Neural crest cell (in vitro differentiated cells): ENCODE measurements at regions not wholly inside any gene's neighbourhood (a gene's known extent, or its start where the extent isn't known, plus 50 kb on each side); places are given as distances from the start of the nearest gene placed in this dataset.
"Not testable (repeated sequence)": the region's sequence is repeated elsewhere in the genome, so short reads cannot be mapped to it uniquely, and the experiment has no call there.

Experiments
- DNase-seq: peaks from one replicate; pipeline ENCODE4 v3.0.0; 2021; ENCODE audit warnings: low read depth, mixed read lengths, low spot score
- H3K27ac Mint-ChIP-seq: one replicate; pipeline ENCODE4 v1.8.0; 2021; ENCODE audit warnings: mild to moderate bottlenecking, mixed read lengths; ENCODE audit not compliant: unreplicated experiment
- H3K27me3 Mint-ChIP-seq: 2 replicates; pipeline ENCODE4 v1.8.0; 2021; ENCODE audit warnings: low read depth, mild to moderate bottlenecking, mixed read lengths
- H3K36me3 Mint-ChIP-seq: 2 replicates; pipeline ENCODE4 v1.8.0; 2021; ENCODE audit warnings: low read depth, mild to moderate bottlenecking, mixed read lengths
- H3K4me1 Mint-ChIP-seq: 2 replicates; pipeline ENCODE4 v1.8.0; 2021; ENCODE audit warnings: mixed read lengths
- H3K4me3 Mint-ChIP-seq: one replicate; pipeline ENCODE4 v1.8.0; 2021; ENCODE audit warnings: mild to moderate bottlenecking, mixed read lengths
- H3K9me3 Mint-ChIP-seq: 2 replicates; pipeline ENCODE4 v1.8.0; 2021; ENCODE audit warnings: mixed read lengths
- TF ChIP-seq, protein P1 (sequence below): fragments of 200-600 bp; sonication (generic); conservative IDR thresholded peaks from 2 replicates; pipeline ENCODE4 v1.5.0; 2021; ENCODE audit warnings: antibody characterized with exemption, mild to moderate bottlenecking

GRCh38 chr9:87199278-87199677 is 252.0 kb upstream of the GAS1 start:
- Mint-ChIP-seq H3K36me3 (no peaks in the 10 kb centered on the region), H3K9me3 (no peaks in the 10 kb centered on the region), H3K4me3 (no peak overlapping the region), H3K27me3 (peaks cover 3% of the 10 kb centered on the region), H3K27ac (no peak overlapping the region), H3K4me1 (peaks cover 7% of the 10 kb centered on the region)
- TF ChIP-seq, protein P1, sequence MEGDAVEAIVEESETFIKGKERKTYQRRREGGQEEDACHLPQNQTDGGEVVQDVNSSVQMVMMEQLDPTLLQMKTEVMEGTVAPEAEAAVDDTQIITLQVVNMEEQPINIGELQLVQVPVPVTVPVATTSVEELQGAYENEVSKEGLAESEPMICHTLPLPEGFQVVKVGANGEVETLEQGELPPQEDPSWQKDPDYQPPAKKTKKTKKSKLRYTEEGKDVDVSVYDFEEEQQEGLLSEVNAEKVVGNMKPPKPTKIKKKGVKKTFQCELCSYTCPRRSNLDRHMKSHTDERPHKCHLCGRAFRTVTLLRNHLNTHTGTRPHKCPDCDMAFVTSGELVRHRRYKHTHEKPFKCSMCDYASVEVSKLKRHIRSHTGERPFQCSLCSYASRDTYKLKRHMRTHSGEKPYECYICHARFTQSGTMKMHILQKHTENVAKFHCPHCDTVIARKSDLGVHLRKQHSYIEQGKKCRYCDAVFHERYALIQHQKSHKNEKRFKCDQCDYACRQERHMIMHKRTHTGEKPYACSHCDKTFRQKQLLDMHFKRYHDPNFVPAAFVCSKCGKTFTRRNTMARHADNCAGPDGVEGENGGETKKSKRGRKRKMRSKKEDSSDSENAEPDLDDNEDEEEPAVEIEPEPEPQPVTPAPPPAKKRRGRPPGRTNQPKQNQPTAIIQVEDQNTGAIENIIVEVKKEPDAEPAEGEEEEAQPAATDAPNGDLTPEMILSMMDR, result no peak
- DNase-seq, result no peak

DNA sequence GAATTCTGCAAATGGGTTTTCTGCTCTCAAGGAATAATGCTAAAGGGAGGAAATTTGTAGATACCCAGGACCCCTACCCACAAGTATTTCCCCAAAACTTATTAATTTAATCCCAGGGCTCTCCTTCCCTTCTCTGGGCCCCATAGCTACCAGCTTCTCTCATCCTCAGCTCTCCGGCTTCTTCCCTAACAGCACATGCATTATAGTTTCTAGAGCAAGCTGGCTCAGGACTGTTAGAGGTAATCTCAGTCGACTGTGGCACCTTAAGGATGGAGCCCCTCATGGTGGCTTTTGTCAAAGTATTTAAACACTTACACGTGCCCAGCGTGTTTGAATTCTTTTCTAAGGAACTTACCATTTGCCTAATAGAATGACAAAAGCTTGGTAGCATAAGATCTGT is 252.5 kb upstream of the GAS1 start:
- TF ChIP-seq, protein P1, result no peak
- no peaks in the 10 kb centered on the region for H3K36me3 Mint-ChIP-seq
- DNase-seq, result no peak
- H3K9me3 Mint-ChIP-seq, result no peaks in the 10 kb centered on the region
- peaks cover 3% of the 10 kb centered on the region for H3K27me3 Mint-ChIP-seq
- H3K27ac Mint-ChIP-seq, result no peak overlapping the region
- no peak overlapping the region for H3K4me3 Mint-ChIP-seq
- H3K4me1 Mint-ChIP-seq, result peaks cover 2% of the 10 kb centered on the region

DNA sequence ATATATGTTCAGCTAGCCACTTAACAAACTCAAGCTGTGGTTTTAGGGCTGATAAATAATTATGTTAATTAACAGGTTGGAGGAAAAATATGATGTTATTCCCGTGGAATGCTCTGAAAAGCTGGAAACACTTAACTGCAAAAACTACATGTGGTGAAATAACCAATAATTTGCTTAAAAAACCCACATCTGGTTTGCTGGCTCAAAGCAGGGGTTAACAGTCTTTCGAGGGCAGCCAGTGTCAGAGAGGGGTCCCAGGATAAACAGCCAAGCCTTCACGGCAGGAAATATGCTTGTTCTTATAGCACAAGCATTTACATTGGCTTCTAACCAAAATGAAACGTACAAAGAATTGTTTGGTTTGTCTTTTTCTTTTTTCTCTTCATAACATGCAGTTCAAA is 254.0 kb upstream of the GAS1 start:
- TF ChIP-seq, protein P1, result no peak
- Mint-ChIP-seq H3K36me3 (no peaks in the 10 kb centered on the region), H3K27ac (no peak overlapping the region)

GRCh38 chr9:87206064-87206661 is 258.9 kb upstream of the GAS1 start:
- TF ChIP-seq, protein P1, result no peak
- H3K4me1 Mint-ChIP-seq, result no peaks in the 10 kb centered on the region

More for the DNA sequence above, 254.0 kb upstream of the GAS1 start:
- DNase-seq, result no peak
- Mint-ChIP-seq H3K4me3 (no peak overlapping the region), H3K4me1 (no peaks in the 10 kb centered on the region), H3K9me3 (no peaks in the 10 kb centered on the region), H3K27me3 (peaks cover 3% of the 10 kb centered on the region)

GRCh38 chr9:87210658-87211057 is 263.4 kb upstream of the GAS1 start:
- not testable (repeated sequence) for H3K4me1 Mint-ChIP-seq, H3K9me3 Mint-ChIP-seq, H3K36me3 Mint-ChIP-seq

More at GRCh38 chr9:87206064-87206661, 258.9 kb upstream of the GAS1 start:
- no peak overlapping the region for H3K27ac Mint-ChIP-seq
- no peaks in the 10 kb centered on the region for H3K9me3 Mint-ChIP-seq
- no peaks in the 10 kb centered on the region for H3K36me3 Mint-ChIP-seq
- DNase-seq, result no peak
- H3K4me3 Mint-ChIP-seq, result no peak overlapping the region
- H3K27me3 Mint-ChIP-seq, result no peaks in the 10 kb centered on the region

GRCh38 chr9:87211669-87212068 is 264.4 kb upstream of the GAS1 start:
- no peak for DNase-seq
- no peak overlapping the region for H3K27ac Mint-ChIP-seq
- H3K4me3 Mint-ChIP-seq, result no peak overlapping the region
- H3K27me3 Mint-ChIP-seq, result no peaks in the 10 kb centered on the region
- TF ChIP-seq, protein P1, result no peak
- H3K36me3 Mint-ChIP-seq, result no peaks in the 10 kb centered on the region
- H3K4me1 Mint-ChIP-seq, result peaks cover 7% of the 10 kb centered on the region
- H3K9me3 Mint-ChIP-seq, result no peaks in the 10 kb centered on the region

More at GRCh38 chr9:87210658-87211057, 263.4 kb upstream of the GAS1 start:
- not testable (repeated sequence) for H3K27ac Mint-ChIP-seq, H3K4me3 Mint-ChIP-seq, DNase-seq, H3K27me3 Mint-ChIP-seq
